ENCODE measurements at regions not wholly inside any gene's neighbourhood (a gene's known extent, or its start where the extent isn't known, plus 50 kb on each side); places are given as distances from the start of the nearest gene placed in this dataset.

DNA sequence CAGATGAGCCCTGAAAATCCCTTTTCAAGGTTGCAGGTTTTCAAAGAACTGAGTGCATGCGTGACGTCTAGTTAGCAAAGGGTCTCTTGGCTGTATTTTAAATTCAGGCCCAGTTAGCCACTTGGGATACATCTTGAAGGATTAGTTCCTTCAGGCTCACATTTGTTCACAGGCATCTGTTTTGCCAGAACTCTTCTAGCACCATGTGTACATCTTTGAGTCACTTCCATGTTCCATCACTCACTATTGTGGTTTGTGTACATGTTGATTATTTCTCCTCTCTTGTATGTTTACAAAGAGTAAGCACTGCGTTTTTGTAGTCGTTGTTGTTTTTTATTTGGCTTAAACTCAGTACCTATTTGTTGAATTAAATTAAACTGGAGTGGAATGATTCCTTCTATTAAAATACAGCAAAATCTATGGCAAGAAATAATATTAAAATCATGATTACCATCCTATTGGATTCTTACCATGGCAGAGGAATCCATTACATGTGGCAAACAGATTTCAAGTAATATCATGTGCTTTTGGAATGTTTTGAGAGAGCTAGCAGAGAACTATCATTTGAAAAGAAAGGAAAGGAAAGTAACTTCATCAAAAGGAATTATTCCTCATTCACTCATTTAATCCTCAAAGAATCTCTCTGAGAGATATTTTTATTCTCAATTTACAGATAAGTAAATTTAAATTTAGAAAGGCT lies 438.9 kb upstream of the FAR2 start:
- no peak for TF ChIP-seq POLR2A (IDR thresholded peaks at IDR 0.05; ENCODE audit: low read depth, low read length)
- no peak for TF ChIP-seq POLR2AphosphoS5 (IDR thresholded peaks at IDR 0.05; ENCODE audit: low read depth, low read length)
